ENCODE measurements at regions not wholly inside any gene's neighbourhood (a gene's known extent, or its start where the extent isn't known, plus 50 kb on each side); places are given as distances from the start of the nearest gene placed in this dataset.

DNA sequence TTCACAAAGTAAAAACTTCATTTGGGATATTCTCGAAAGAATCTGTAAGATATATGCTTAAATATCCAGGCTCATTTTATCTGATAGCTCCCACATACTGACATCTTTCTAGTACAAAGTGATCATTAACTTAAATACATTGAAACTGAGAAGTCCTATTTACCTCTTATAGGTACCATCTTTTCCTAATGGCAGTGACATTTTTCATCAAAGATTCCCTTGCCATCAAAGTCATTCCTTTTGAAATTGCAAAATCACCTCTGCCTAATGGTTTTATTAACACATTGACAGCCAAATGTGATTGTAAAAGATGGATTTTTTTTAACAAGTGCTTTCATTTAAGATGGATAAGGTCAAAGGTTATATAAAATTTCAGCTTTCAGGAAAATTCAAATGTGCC, 346.6 kb downstream of the MFSD1 start:
- Histone ChIP-seq H3K27me3 (replicated peaks; ENCODE audit: insufficient read depth, low read length) (no peaks in the 10 kb centered on the region), H3K36me3 (replicated peaks; ENCODE audit: insufficient read depth, low read length) (no peaks in the 10 kb centered on the region), H3F3A (ENCODE audit: insufficient read depth, low read length) (no peaks in the 10 kb centered on the region), H3K4me2 (ENCODE audit: low read depth, low read length) (no peak overlapping the region), H3K9ac (ENCODE audit: low read length) (no peak overlapping the region), H2AFZ (ENCODE audit: low read length) (no peak overlapping the region), H3K9me2 (replicated peaks; ENCODE audit: insufficient read depth, low read length) (no peaks in the 10 kb centered on the region), H3K4me3 (ENCODE audit: low read length) (no peak overlapping the region), H3K27ac (ENCODE audit: low read length) (no peak overlapping the region), H3K9me3 (replicated peaks; ENCODE audit: insufficient read depth, low read length) (no peaks in the 10 kb centered on the region), H4K20me1 (ENCODE audit: insufficient read depth, low read length) (no peaks in the 10 kb centered on the region), H3K79me2 (ENCODE audit: low read length) (no peaks in the 10 kb centered on the region), H3K4me1 (ENCODE audit: low read length) (no peaks in the 10 kb centered on the region)
- no peak for DNase-seq
- TF ChIP-seq, protein P1, sequence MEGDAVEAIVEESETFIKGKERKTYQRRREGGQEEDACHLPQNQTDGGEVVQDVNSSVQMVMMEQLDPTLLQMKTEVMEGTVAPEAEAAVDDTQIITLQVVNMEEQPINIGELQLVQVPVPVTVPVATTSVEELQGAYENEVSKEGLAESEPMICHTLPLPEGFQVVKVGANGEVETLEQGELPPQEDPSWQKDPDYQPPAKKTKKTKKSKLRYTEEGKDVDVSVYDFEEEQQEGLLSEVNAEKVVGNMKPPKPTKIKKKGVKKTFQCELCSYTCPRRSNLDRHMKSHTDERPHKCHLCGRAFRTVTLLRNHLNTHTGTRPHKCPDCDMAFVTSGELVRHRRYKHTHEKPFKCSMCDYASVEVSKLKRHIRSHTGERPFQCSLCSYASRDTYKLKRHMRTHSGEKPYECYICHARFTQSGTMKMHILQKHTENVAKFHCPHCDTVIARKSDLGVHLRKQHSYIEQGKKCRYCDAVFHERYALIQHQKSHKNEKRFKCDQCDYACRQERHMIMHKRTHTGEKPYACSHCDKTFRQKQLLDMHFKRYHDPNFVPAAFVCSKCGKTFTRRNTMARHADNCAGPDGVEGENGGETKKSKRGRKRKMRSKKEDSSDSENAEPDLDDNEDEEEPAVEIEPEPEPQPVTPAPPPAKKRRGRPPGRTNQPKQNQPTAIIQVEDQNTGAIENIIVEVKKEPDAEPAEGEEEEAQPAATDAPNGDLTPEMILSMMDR (IDR thresholded peaks at IDR 0.05; ENCODE audit: low read length) = no peak
- TF ChIP-seq EZH2phosphoT487 (IDR thresholded peaks at IDR 0.05; ENCODE audit: low read length) (no peak), EZH2 (optimal IDR thresholded peaks at IDR 0.05; ENCODE audit: low read depth, low read length) (no peak)

DNA sequence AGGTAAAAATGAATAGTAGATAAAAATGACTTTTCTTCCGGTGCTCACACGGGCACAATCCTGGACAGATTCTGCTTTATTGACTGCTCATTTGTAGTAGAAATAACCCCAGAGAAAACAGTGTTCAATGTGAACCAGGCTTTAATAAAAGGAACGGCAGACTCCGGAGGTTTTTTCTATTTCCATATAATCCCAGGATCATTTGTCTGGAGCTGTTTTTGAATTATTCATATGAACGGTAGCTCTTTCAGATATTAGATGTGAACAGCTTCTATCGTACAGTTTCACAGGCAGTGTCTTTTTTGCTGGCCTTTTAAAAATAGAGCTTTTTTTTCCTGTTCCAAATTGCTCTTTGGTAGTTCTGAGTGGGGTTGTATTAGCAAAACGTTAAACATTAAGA, 347.3 kb downstream of the MFSD1 start:
- Histone ChIP-seq H4K20me1 (ENCODE audit: insufficient read depth, low read length) (no peaks in the 10 kb centered on the region), H3K4me3 (ENCODE audit: low read length) (no peak overlapping the region), H3K79me2 (ENCODE audit: low read length) (no peaks in the 10 kb centered on the region), H3K27me3 (replicated peaks; ENCODE audit: insufficient read depth, low read length) (no peaks in the 10 kb centered on the region), H3F3A (ENCODE audit: insufficient read depth, low read length) (no peaks in the 10 kb centered on the region), H3K27ac (ENCODE audit: low read length) (no peak overlapping the region), H3K9me3 (replicated peaks; ENCODE audit: insufficient read depth, low read length) (no peaks in the 10 kb centered on the region), H3K4me2 (ENCODE audit: low read depth, low read length) (no peak overlapping the region), H2AFZ (ENCODE audit: low read length) (no peak overlapping the region), H3K9ac (ENCODE audit: low read length) (no peak overlapping the region), H3K9me2 (replicated peaks; ENCODE audit: insufficient read depth, low read length) (no peaks in the 10 kb centered on the region), H3K36me3 (replicated peaks; ENCODE audit: insufficient read depth, low read length) (no peaks in the 10 kb centered on the region), H3K4me1 (ENCODE audit: low read length) (no peaks in the 10 kb centered on the region)
- TF ChIP-seq, protein P1 (IDR thresholded peaks at IDR 0.05; ENCODE audit: low read length) = no peak
- no peak for TF ChIP-seq EZH2phosphoT487 (IDR thresholded peaks at IDR 0.05; ENCODE audit: low read length)
- TF ChIP-seq EZH2 (optimal IDR thresholded peaks at IDR 0.05; ENCODE audit: low read depth, low read length) = no peak
- DNase-seq = no peak

DNA sequence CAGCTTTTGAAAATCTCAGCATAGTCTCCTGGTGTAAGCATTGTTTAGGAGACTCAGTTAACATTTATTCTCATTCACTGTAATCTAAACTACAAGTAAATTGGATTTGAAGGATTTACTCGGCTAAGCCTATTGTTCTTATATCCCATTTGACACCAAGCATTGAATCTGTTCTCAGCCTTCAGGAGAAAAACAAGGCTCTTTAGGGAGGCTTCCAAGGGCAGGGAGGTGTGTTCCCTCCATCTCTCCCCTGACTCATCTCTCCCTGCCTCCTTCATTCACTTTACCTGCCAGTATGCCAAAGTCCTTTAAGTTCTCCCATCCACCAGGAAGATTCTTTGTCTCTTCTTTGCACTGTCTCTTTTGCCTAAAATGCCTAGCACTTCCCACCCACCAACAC, 347.8 kb downstream of the MFSD1 start:
- Histone ChIP-seq H3K27ac (ENCODE audit: low read length) (no peak overlapping the region), H2AFZ (ENCODE audit: low read length) (no peak overlapping the region)

More for the DNA sequence above, 347.8 kb downstream of the MFSD1 start:
- Histone ChIP-seq H4K20me1 (ENCODE audit: insufficient read depth, low read length) (no peaks in the 10 kb centered on the region), H3K4me2 (ENCODE audit: low read depth, low read length) (no peak overlapping the region), H3K27me3 (replicated peaks; ENCODE audit: insufficient read depth, low read length) (no peaks in the 10 kb centered on the region), H3K4me1 (ENCODE audit: low read length) (no peaks in the 10 kb centered on the region), H3K9me3 (replicated peaks; ENCODE audit: insufficient read depth, low read length) (no peaks in the 10 kb centered on the region), H3K79me2 (ENCODE audit: low read length) (no peaks in the 10 kb centered on the region), H3K9ac (ENCODE audit: low read length) (no peak overlapping the region), H3K36me3 (replicated peaks; ENCODE audit: insufficient read depth, low read length) (no peaks in the 10 kb centered on the region), H3F3A (ENCODE audit: insufficient read depth, low read length) (no peaks in the 10 kb centered on the region), H3K4me3 (ENCODE audit: low read length) (no peak overlapping the region), H3K9me2 (replicated peaks; ENCODE audit: insufficient read depth, low read length) (no peaks in the 10 kb centered on the region)
- no peak for TF ChIP-seq EZH2phosphoT487 (IDR thresholded peaks at IDR 0.05; ENCODE audit: low read length)
- TF ChIP-seq, protein P1 (IDR thresholded peaks at IDR 0.05; ENCODE audit: low read length) = no peak
- TF ChIP-seq EZH2 (optimal IDR thresholded peaks at IDR 0.05; ENCODE audit: low read depth, low read length) = no peak
- DNase-seq = no peak

Data from MM.1S (cell line).